Suppressor macrophage (primary cell): ENCODE measurements at regions not wholly inside any gene's neighbourhood (a gene's known extent, or its start where the extent isn't known, plus 50 kb on each side); places are given as distances from the start of the nearest gene placed in this dataset.

Experiments
- DNase-seq, 4 experiments: peaks; one replicate each; pipeline ENCODE4 v3.0.0-alpha.2; 2020 to 2022

DNA sequence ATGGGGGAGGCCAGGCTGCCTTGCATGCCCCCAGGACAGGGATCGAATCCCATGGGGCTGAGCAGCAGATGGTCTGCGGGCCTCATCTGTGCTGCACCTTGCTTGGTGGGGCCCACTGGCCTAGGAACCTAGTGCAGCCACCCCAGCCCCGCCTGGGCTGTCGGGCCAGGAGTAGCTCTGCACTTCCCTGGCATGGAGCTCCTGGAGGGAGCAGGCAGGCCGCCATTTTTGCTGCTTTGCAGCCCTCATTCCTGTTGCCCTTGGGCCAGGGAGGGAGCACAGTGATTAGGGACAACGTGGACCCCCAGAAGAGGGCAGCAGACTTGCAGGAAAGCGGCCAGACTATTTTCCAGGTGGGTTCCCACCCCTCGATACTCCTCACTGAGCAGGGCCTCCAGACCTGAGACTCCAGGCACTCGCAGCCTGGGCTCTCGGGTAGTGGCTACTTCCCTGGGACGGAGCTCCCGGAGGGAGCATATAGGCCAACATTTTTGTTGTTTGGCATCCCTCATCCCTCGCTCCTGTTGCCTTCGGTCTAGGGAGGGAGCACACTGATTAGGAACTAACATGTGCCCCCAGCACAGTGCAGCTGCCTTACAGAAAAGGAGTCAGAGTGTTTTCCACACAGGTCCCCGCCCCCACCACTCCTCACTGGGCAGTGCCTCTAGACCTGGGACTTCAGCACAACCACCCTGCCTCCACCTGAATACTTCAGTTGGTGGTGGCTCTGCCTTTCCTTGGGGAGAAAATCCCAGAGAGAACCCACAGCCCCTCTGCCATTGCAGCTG, 99.5 kb downstream of the MAIP1 start:
- DNase-seq: no peak

DNA sequence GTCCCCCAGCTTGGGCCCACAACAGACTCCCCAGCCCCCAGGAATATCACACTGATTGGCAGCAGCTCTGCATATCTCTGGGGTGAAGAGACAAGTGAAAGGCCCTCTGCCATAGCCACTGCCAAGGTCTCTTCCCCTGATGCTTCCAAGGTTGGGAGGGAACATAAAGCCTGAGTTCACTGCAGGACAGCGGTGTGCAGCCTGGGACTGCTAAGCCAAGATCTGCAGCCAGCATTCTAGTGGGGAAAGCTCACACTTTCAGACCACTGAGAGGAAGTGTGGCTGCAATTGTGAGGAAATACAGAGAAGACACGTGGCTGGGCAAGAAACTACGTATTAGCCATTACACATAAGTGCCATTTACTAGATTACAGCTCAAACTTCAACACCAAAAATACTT, 100.7 kb downstream of the MAIP1 start:
- DNase-seq: peak; percentile 17 to 36 (median 28)

DNA sequence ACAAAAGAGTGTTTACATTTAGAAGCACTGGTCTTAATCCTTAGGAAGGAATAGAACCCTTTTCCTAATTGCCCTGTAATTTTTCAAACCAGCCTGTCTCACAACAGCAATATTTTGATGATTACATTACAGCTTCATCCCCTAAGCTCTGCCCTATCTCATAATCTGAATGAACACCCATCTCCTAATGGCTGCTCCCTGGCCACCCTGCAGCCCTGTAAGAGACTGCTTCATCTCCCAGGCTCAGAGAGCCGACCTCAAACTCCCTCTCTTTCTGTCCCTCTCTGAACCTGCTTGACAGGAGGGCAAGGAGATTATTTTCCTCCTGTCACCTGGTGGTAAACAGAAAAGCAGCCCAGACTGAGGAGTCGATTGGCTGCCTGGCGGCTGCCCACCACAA, 107.8 kb downstream of the MAIP1 start:
- no peak for DNase-seq

DNA sequence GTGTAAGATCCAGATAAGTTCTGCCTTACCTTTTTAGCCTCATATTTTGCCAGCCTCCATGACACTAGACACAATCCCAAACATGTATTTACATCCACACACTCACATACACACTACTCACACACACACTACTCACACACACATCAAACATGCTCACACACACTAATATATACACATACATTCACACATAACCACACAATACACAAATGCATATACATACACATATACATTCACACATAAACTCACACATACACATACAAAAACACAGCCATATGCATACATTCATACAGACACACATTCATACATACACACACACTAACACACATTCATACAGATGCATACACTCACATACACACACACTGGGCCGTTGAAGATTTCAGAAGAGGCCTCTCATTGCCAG, 109.5 kb downstream of the MAIP1 start:
- DNase-seq: no peak

DNA sequence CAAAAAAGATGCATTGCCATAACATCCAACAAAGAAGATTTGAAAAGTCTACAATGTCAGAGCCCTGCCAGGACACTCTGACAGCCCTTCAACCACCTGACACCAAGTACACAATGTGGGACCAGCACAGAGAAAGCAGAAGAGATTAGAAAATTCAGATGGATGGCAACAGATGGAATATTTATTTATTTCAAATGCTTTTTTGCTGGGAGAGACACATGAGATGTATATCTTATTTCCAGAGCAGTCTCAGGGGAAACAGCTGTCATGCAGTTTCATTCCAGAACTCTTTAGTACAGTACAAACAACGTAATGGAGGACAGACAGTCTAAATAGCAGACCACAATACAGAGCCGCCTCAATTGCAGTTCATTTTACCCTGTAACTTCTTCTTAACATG, 110.1 kb downstream of the MAIP1 start:
- no peak for DNase-seq

DNA sequence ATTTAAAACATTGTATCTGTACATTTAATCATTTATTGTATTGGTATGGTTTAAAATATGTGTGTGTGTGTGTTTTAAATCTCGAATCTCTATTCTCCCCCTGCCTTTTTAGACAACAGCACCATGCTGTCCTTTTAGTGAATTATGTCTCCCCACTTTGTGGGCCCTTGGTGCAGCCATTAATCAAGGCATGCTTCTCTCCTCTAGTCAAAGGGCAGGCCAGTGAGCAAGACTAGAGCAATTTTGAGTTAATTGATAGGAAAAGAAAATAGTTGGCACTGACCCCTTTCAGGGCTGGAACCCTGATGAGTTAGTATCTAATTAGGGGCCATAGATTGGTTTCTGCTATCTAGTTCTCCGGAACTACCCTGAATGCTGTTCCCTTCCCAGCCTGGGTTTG, 111.0 kb downstream of the MAIP1 start:
- no peak for DNase-seq

DNA sequence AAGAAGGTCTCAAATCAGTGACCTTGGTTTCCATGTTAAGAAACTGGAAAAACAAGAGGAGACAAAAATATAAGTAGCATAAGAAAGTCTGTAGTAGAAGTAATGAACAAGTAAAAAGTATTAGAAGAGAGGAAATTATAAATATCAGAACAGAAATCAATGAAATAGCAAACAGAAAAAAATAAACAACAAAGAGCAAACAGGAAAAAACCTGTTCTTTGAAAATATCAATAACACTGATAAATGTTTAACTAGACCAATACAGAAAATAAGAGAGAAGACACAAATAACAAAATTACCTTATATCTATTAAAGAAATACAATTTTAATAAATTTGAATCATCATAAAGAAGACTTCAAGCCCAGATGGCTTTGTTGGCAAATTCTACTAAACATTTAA, 113.3 kb downstream of the MAIP1 start:
- no peak for DNase-seq

DNA sequence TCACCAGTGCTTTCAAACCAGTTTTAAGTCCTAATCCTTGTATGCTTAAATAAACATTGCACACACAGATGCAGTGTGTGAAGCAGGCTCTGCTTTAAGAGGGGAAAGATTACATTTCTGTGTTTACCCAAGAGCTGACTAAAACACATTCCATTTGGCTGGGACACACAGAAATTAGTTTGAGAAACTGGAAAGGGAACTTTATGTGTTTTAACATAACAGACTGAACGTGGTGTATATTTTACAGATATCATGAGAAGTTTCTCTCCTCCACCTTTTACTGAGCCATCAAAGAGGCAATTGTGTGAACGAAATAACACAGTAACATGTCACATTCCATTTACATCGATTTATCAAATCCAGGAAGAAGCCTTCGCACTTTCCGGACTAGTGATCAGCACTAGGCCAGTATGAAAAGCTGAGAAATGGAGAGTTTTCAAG, 121.8 kb downstream of the MAIP1 start:
- no peak for DNase-seq

DNA sequence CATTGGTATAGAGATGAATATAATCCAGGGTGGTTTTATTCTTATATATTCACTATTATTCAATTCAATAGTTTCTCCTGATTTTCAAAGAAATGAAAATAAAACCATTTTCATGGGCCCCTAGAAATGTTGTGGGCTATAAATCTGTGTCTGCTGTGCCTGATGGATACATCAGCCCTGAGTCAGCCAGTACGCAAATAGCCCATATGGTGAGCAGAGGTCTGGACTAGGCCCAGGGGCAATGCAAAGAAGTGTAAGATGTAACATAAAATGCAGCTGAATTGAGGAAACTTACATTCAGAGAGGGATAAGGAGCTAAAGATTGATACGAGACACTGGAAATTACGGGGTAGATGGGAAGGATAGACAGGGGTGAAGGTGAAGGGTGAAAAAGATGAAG, 122.5 kb downstream of the MAIP1 start:
- DNase-seq: no peak

DNA sequence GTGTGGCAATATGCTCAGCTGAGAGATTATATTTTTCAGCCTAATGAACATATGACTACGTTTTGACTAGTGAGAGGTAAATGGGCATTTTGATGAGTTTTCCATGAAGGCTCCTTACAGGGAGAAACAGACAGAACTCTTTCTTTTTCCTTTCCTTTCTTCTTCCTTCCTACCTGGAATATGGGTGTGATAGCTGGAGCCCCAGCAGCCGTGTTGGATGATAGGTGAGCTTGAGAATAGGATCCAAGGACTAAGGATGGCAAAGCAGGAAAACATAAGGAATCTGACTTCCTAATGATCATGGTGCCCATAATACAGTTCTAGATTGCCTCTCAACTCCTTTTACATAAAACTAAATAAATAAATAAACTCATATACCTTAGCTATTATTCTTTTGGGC, 124.0 kb downstream of the MAIP1 start:
- DNase-seq: no peak

DNA sequence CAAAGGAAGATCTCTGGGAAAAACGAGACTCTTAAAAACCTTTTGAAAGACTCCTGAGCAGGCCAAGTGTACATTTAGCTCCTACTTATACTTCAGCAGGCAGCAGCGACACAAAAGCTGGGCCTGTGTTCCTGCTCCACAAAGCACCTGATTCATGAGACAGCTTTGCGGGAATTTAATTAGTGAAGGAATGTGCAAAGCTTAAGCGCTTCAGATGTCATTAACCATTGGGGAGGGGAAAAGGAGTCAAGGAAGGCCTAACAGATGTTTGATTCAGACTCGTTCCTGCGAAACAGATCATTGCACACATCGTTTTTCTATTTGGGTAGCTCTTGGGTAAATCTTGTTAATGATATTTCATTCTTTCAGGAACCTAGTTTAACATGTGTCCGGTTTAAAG, 125.9 kb downstream of the MAIP1 start:
- no peak for DNase-seq

DNA sequence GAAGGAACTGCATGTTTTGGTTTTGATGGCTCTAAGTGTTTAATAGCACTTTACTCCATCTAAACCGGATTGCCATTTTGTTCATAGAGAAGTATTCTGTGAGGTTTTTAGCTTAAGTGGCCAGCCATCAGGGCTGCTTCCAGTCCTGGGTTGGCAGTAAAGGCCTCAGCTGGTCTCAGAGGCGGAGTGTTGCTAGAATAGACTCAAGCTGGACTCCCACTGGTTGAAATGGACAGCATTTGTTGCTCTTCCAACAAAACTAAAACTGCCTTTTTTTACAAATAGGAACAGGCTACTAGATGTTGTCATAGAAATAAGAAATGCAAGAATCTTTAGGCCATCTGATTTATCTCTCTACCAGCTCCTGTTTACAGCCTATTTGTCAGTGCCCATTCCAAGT, 126.4 kb downstream of the MAIP1 start:
- no peak for DNase-seq

DNA sequence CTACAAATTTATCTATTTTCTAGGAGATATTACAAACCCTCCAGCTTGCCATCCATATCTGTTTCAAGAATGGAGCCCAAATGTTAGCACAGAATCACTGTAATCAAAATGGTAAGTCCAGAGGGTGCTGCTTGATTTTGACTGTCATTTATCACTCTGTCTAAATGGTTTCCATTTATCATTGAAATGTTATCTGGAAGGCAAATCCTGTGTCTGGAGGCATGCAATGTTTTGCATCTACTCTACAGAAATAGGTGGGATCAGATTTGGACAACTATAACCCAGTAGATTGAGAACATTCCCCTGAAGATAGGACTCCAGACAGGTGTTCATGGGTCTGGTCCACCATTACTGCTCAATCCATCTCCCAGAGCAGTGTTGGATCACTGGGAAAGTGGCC, 128.7 kb downstream of the MAIP1 start:
- no peak for DNase-seq

DNA sequence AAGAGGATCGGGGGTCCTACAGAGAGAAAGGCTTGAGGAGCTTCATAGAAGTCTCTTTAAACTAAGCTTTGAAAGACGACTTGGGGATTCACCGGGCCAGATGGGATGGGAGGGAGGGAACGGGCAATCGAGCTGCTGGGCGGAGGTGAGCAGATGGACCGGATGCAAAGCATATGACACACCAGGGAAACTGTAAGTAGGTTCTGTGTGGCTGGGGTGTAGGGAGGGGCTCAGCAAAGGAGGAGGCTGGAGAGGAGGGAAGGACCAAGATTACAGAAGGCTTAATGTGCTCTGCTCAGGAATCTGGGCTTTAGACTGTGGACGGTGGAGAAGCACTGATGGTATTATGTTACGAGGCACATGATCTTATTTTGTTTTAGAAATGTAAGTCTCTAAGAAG, 131.5 kb downstream of the MAIP1 start:
- DNase-seq: no peak

DNA sequence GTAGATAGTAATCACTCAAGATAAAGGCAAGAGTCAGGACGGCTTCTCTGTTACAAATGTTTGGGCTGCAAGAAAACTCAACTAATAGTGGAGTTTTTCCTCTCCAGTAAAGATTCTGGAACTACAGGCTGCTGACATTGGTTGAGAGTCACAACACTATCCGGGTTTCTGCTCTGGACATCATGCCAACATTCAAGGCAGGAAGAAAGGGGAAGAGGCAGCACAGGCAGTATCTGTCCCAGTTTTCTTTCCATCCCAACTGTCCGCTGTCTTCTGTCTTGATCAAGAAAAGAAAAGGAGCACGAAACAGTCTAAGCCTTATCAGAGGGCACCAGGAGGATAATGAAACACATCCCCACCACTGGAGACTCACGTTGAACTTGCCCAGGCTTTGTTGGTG, 132.1 kb downstream of the MAIP1 start:
- no peak for DNase-seq

DNA sequence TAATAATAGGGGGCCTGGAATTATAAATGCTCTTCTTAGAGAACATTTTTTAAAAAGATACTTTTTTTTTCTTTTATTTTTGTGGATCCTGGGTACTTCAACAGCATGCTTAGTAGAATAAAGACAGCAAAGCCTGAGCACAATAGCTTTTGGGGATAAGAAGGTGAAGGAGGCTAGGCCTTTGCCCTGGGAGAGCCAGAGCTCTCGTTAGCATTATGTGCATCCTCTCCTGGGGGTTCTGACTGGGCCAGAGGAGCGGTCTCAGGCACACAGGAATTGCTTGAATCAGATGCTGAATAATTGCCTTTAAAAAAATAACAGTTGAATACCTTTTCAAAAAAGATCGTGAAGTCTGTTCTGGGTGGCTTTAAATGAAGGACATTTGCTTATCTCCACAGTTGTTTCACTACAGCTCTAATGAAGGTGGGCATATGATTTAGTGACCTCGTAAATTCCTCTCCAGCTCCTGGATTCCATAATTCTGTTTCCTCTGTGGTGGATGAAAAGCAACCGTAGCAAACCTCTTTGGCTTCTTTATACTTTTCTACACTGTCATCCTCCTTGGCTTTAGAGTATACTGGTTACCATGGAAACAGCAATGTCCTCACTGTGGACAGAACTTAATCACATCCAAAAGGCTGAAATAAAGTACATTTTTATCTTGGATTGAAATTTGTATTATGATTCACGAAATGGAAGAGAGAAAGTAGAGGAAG, 133.8 kb downstream of the MAIP1 start:
- no peak for DNase-seq

DNA sequence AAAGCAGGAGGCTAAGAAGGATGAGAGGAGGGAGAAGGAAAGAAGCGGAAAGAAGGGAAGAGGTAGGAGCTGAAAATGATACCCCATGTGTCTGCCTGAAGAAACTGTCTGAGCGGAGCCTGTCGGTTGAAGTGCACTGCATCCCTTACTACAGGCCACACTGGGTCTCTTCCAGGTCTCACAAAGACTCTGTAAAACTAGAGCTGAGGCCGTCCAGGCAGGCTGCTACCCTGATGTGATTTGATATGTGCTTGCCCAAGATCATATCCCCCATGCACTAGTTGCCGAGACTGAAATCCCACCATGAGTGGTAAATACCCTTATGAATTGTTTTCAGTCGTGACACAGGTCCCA, 134.4 kb downstream of the MAIP1 start:
- DNase-seq: no peak

DNA sequence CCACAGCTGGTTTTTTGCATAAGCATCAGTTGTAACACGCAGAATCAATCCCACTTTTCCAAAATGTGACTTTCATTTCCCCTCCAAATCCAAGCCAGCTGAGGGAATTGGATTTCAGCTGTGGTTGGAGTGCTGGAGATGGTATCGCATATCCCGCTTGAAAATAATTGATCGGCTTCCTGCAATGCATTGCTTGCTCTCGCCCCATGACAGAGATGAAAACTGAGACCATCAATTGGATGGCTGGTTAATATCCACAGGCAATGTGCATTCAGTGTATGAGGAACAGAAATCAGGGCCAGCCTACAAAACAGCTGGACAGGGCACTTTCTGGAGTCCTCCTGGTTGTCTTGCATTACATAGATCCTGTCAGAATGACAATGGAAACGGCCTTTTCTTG, 135.3 kb downstream of the MAIP1 start:
- DNase-seq: no peak

DNA sequence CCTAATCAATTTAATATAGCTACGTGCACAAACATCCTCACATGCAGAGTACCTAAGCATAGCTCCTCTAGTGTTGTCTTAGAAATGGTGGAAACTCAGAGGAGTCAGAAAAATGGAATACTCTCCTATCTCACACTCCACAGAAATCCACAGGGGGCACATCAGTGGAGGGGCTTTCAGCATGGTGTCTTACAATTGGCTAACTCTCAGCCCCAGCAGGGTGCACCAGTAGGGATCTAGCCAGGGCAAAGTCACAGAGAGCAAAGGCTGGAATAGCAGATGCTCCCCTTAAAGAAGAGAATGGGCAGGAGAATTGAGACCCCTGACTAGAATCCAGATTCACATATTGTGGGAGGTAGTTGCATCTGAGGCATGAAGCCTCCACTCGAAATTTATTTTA, 135.7 kb downstream of the MAIP1 start:
- no peak for DNase-seq

DNA sequence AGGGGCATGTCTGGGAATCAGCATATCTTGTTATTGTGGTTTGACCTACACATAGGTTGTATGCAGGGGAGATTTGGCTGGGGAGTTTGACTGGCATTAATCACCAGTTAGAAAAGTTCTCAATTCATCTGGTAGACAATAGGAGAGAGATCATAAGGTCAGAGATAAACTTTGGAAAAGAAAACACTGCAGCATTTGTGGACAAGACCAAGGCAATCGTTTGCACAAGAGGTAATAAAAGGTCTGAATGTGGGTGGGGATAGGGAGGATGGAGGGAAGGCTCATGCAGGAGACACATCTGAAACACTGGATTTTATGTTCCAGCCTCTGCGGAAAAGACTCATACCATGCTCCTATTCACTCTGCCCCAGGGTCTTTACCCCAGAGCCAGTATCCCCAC, 136.9 kb downstream of the MAIP1 start:
- DNase-seq: no peak

DNA sequence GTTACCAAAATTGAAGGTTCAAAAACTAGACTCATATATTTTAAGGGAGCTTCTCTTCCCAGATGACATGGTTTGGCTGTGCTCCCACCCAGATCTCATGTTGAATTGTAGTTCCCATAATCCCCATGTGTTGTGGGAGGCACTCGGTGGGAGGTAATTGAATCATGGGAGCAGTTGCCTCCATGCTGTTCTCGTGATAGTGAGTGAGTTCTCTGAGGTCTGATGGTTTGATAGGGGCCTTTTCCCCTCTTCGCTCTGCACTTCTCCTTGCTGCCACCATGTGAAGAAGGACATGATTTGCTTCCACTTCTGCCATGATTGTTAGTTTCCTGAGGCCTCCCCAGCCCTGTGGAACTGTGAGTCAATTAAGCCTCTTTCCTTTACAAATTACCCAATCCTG, 140.1 kb downstream of the MAIP1 start:
- DNase-seq: no peak

DNA sequence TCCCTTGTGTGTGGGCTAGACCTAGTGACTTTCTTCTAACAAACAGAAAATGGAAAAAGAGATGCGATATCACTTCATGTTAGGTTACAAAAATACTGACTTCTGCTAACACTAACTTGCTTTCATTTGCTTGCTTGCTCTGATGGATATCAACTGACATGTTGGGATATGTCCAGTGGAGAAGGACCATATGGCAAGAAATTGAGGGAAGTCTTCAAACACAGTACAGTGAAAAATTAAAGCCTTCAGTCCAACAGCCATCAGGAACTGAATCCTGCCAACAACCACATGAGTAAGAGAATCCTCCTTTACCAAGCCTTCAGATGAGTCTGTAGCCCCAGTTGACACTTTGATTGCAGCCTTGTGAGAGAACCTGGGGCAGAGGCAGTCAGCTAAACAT, 143.9 kb downstream of the MAIP1 start:
- DNase-seq: no peak

DNA sequence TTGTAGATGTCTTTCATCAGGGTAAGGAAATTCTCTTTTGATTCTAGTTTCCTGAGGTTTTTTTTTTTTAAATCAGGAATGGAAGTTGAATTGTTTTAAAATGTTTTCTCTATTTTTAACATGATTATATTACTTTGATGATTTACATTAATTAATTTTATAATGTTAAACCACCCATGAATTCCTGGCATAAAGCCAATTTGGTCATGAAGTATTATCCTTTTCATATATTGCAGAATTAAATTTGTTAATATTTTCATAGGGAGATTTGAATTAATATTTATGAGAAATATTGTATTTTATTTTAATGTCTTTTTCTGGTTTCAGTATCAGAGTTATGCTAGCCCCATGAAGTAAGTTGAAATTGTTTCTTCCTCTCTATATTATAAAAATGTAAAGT, 144.6 kb downstream of the MAIP1 start:
- DNase-seq: no peak

DNA sequence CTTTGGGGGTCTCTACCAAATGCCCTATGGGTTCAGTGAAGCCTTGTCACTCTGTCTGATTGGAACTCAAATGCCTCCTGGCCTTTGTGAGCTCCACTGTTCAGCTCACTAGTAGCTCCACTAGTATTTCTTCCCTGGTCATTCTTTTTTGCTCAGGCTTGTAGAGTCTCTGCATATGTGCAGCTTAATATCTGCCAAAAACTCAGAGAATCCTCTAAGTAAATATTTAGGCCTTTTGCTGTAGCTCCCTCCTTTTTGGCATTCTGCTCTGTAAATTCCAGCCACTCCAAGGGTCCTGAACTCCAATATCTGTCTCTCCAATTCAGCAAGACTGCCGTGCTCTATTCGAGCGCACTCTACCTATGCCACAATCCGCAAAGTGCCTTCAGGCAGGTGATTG, 146.5 kb downstream of the MAIP1 start:
- DNase-seq: no peak

DNA sequence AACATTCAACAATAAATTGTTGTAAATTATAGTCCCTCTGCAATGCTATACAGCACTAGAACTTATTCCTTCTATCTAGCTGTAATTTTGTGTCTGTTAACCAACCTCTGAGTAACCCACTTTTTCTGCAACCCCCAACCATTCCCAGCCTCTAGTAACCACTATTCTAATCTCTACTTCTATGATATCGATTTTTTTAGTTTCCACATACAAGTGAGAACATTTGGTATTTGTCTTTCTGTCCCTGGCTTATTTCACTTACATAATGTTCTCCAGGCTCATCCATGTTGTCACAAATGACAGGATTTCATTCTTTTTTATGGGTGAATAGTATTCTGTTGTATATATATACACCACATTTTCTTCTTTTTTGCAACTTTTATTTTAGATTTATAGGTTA, 147.6 kb downstream of the MAIP1 start:
- DNase-seq: no peak
